Lung (tissue), 11 donors: ENCODE measurements at regions not wholly inside any gene's neighbourhood (a gene's known extent, or its start where the extent isn't known, plus 50 kb on each side); places are given as distances from the start of the nearest gene placed in this dataset.

Source experiments
- ATAC-seq: fragments of 200-7000 bp; cut with Tn5 transposase; one replicate; pipeline ENCODE4 v1.9.1; 2020; ENCODE audit warnings: moderate number of reproducible peaks; ENCODE audit not compliant: insufficient read depth, low FRiP score
- DNase-seq, 3 donors: peaks; one replicate each; pipeline ENCODE4 v3.0.0-alpha.2; 2013 to 2017
- H3K27ac ChIP-seq, 2 donors: one replicate each; pipeline ENCODE4 v1.5.1; 2013; ENCODE audit warnings: mild to moderate bottlenecking in 2 of 2, moderate library complexity in 2 of 2, control low read depth in 1 of 2, inconsistent platforms in 1 of 2, low read depth in 1 of 2, low read length in 1 of 2
- H3K27me3 ChIP-seq, 3 donors: one replicate each; pipeline ENCODE4 v1.5.1; 2013; ENCODE audit warnings: low read length in 2 of 3; ENCODE audit not compliant: control insufficient read depth in 3 of 3, insufficient read depth in 3 of 3
- H3K36me3 ChIP-seq, 4 donors: one replicate each; pipeline ENCODE4 v1.5.1; 2013; ENCODE audit warnings: low read length in 4 of 4, mild to moderate bottlenecking in 1 of 4, moderate library complexity in 1 of 4; ENCODE audit not compliant: control insufficient read depth in 4 of 4, insufficient read depth in 4 of 4
- H3K4me1 ChIP-seq, 5 donors: one replicate each; pipeline ENCODE4 v1.5.1; 2013; ENCODE audit warnings: low read length in 5 of 5, mild to moderate bottlenecking in 2 of 5, moderate library complexity in 1 of 5; ENCODE audit not compliant: control insufficient read depth in 5 of 5, insufficient read depth in 5 of 5
- H3K4me3 ChIP-seq: one replicate; pipeline ENCODE4 v1.5.1; 2013; ENCODE audit warnings: mild to moderate bottlenecking, control low read depth, moderate library complexity
- H3K9ac ChIP-seq, 2 donors: one replicate each; pipeline ENCODE4 v1.5.1; 2013; ENCODE audit warnings: low read length in 2 of 2, control low read depth in 1 of 2; ENCODE audit not compliant: insufficient read depth in 1 of 2
- H3K9me3 ChIP-seq, 4 donors: one replicate each; pipeline ENCODE4 v1.5.1; 2013; ENCODE audit warnings: low read length in 3 of 4, mild to moderate bottlenecking in 1 of 4, moderate library complexity in 1 of 4; ENCODE audit not compliant: control insufficient read depth in 4 of 4, insufficient read depth in 3 of 4
- WGBS, 2 donors: extraction: QIAGEN DNeasy Blood & Tissue Kit; methylation state at CpG; one replicate each; pipeline ENCODE4 v1.1.7; 2013; 5-methylcytosine and 5-hydroxymethylcytosine counted together
- TF ChIP-seq, protein P1 (sequence below): IDR thresholded peaks from 2 replicates; pipeline ENCODE4 v1.5.1; 2012; ENCODE audit warnings: mild to moderate bottlenecking; ENCODE audit errors: control extremely low read depth, extremely low read depth
- donor health status: control.
- donor health status: control.
- donor health status: Bipolar disorder and iron deficiency.
- donor health status: healthy.
- donor health status: DM: yes; HTN: yes; CAD: no.

- Histone ChIP-seq H3K9ac (no peak overlapping the region), H3K4me3 (no peak overlapping the region), H3K4me1 (peaks cover 0 to 14% (median 4%) of the 10 kb centered on the region in 5 donors), H3K36me3 (no peaks in the 10 kb centered on the region), H3K27me3 (no peaks in the 10 kb centered on the region), H3K9me3 (no peaks in the 10 kb centered on the region), H3K27ac (no peak overlapping the region)
- 85 to 90% methylated on average over 7 of the region's 7 CpGs for WGBS, 2 donors
- TF ChIP-seq, protein P1, sequence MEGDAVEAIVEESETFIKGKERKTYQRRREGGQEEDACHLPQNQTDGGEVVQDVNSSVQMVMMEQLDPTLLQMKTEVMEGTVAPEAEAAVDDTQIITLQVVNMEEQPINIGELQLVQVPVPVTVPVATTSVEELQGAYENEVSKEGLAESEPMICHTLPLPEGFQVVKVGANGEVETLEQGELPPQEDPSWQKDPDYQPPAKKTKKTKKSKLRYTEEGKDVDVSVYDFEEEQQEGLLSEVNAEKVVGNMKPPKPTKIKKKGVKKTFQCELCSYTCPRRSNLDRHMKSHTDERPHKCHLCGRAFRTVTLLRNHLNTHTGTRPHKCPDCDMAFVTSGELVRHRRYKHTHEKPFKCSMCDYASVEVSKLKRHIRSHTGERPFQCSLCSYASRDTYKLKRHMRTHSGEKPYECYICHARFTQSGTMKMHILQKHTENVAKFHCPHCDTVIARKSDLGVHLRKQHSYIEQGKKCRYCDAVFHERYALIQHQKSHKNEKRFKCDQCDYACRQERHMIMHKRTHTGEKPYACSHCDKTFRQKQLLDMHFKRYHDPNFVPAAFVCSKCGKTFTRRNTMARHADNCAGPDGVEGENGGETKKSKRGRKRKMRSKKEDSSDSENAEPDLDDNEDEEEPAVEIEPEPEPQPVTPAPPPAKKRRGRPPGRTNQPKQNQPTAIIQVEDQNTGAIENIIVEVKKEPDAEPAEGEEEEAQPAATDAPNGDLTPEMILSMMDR: no peak
- DNase-seq (no peak), ATAC-seq (no peak)
These were observed 219.9 kb downstream of the OPA1 start for GRCh38 chr3:193812791-193813500.

DNA sequence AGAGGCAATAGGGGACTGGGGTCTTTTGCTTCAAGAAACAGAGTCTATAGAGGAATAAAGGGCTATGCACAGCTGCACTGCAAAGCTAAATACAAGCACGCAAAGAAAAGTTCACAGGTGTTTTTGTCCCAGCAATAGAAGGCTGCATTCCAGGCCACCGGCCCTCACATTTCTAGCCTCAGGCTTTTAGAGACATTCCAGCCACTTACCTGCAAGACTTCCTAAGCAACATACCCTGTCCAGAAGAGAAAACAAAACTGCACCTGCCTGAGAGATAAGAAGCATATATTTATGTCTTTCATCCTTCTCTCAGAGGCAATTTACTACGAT lies 220.5 kb downstream of the OPA1 start:
- WGBS, 2 donors: 85 to 96% methylated on average over 3 of the region's 3 CpGs
- TF ChIP-seq, protein P1: no peak
- no peak overlapping the region for H3K4me3 ChIP-seq
- H3K36me3 ChIP-seq: no peaks in the 10 kb centered on the region
- DNase-seq (no peak), ATAC-seq (no peak)
- H3K27me3 ChIP-seq: no peaks in the 10 kb centered on the region
- H3K9ac ChIP-seq: no peak overlapping the region
- H3K27ac ChIP-seq: no peak overlapping the region
- H3K4me1 ChIP-seq: peaks cover 0 to 14% (median 4%) of the 10 kb centered on the region in 5 donors
- no peaks in the 10 kb centered on the region for H3K9me3 ChIP-seq

DNA sequence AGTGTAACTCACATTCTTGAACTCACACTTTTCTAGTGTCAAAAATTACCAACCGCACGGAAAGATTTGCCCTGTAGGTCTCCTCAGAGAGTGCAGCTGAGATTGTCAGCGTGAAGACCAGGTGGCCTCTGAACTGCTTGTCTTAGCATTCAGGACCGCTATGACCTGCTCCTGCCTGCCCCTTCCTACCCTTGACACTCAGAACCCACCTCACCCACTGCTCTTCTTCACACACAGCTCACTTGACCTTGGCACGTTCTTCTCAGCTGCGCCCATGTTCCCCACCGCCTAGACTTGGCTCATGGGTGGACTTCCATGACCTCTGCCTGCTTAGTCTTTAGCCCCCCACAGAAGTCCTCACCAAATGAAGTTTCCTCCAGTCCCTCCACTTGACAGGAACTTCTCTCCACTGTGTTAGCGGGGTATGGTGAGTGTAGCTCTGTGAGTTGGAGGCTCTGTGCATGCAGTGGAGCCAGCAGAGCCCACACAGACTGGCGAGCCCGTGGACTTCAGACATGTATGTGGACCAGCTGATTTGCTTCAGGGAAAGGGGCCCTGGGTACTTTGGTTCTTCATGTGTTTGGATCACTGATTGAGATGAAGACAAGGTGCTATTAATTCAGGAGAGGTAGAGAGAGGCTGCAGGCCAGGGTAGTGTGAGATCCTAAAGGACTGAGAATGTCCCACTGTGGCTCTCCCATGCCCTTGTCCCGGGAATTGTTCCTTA lies 221.3 kb downstream of the OPA1 start:
- Histone ChIP-seq H3K36me3 (no peaks in the 10 kb centered on the region), H3K4me3 (no peak overlapping the region), H3K27me3 (no peaks in the 10 kb centered on the region), H3K4me1 (peaks cover 0 to 14% (median 4%) of the 10 kb centered on the region in 5 donors), H3K9me3 (no peaks in the 10 kb centered on the region), H3K9ac (no peak overlapping the region), H3K27ac (no peak overlapping the region)
- ATAC-seq (no peak), DNase-seq (no peak)
- WGBS, 2 donors: 93 to 97% methylated on average over 11 of the region's 11 CpGs
- TF ChIP-seq, protein P1: no peak
